Stimulated activated CD8-positive, alpha-beta memory T cell treated with anti-CD3 and anti-CD28 coated beads, Interleukin-4, amount 100 ng/mL, for 24 hours (primary cell): ENCODE measurements at regions not wholly inside any gene's neighbourhood (a gene's known extent, or its start where the extent isn't known, plus 50 kb on each side); places are given as distances from the start of the nearest gene placed in this dataset.
A peak's percentile ranks its signal among the peaks of the same experiment; 100 is the strongest.

Source experiments
- DNase-seq: peaks from one replicate; pipeline ENCODE4 v3.0.0-alpha.2; 2020; ENCODE audit warnings: low read depth

DNA sequence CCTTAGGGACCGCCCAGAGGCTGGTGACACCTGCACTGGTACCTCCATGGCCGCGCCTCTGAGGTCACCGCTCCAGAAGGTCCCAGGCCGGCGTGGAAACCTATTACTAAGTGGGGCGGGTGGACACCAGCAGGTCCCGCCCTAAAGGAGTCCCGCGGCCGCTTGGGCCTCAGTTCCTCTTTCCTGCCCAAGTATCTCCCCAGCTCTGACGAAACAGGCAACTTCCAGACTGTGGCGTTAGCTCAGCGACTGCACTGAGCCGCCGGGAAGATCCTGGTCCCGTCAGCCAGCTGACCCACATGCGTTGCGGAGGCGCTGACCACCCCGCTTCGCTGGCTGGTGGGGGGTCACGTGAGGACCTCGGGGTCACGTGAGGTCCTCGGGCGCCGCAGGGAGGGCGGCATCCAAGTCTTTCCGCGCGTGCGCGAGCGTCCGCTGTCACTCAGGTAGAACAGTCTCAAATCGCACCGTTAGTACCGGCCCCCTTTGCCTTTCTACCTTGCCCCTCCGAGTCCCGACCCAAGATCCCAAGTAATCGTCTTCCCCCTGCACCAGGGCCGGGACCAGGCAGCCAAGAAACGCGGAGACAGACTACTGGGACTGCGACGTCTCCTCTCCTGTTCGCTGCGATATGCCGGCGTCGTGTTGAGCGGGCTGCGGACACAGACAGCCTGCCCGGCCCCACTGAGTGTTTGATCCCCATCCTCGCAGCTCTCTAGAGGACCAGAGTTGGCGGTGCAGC is 53.7 kb upstream of the KDM4C start:
- peak; percentile 86 for DNase-seq

DNA sequence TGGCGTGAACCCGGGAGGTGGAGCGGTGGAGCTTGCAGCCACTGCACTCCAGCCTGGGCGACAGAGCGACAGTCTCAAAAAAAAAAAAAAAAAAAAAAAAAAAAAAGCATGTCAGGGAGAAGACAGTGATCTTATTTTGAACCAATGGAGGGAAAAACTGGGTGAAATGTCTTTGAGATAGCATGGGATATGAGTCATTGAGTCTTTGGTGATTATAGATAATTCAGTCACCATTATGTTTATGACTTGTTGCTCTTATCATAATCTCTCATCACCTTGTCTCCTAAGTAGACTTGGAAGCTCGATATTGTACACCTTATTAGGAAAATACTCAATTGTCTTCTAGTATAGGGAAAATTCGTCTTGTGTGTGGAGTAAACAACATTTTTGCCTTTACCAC is 55.1 kb upstream of the KDM4C start:
- DNase-seq, result no peak

DNA sequence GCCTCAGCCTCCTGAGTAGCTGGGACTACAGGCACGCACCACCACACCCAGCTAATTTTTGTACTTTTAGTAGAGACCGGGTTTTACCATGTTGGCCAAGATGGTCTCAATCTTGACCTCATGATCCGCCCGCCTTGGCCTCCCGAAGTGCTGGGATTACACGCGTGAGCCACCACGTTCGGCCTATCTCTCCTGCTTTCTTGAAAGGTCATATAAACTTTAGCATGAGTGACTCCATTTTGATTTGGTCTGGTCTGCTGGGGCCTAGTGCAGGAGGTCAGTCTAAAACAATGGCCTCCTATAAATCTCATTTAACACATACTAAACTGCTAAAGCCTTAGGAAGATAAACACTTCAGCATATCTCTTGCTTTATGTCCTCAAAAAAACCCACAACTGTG is 50.6 kb upstream of the GLDC start:
- DNase-seq, result no peak

DNA sequence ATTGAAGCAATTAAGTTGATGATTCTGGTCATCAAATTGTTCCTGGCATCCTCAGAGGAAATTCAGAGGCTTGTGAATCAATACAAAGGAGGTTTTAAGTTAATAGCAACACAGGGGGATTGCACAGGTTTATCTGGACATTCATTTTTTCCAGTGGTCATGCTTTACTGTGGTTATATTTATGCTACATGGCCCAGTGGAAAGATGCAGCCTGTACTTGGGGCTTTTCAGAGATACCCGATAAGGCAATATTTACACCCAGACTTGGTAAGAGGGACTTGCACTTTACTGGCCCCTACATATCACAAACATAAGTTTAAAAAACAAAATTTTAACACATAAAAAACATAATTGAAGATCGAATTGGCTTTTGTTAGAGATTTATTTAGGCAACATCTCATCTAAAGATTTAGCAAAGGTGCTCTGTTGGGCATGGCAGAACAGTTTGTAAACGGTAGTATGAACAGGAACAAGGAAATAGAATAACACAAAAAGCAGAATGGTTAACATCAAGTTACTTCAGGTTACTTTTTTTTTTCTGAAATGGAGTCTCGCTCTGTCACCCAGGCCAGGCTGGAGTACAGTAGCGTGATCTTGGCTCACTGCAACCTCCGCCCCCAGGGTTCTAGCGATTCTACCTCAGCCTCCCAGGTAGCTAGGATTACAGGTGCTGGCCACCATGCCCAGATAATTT is 49.7 kb upstream of the GLDC start:
- no peak for DNase-seq
